NCI-H1105 treated with DMSO at 0.1 percent for 48 hours (cell line): ENCODE measurements at regions not wholly inside any gene's neighbourhood (a gene's known extent, or its start where the extent isn't known, plus 50 kb on each side); places are given as distances from the start of the nearest gene placed in this dataset.
A peak's percentile ranks its signal among the peaks of the same experiment; 100 is the strongest.
"Not testable (repeated sequence)": the region's sequence is repeated elsewhere in the genome, so short reads cannot be mapped to it uniquely, and the experiment has no call there.

Experiments used
- DNase-seq: peaks from one replicate; lab custom pipeline; 2025; lab: John Stamatoyannopoulos, UW

DNA sequence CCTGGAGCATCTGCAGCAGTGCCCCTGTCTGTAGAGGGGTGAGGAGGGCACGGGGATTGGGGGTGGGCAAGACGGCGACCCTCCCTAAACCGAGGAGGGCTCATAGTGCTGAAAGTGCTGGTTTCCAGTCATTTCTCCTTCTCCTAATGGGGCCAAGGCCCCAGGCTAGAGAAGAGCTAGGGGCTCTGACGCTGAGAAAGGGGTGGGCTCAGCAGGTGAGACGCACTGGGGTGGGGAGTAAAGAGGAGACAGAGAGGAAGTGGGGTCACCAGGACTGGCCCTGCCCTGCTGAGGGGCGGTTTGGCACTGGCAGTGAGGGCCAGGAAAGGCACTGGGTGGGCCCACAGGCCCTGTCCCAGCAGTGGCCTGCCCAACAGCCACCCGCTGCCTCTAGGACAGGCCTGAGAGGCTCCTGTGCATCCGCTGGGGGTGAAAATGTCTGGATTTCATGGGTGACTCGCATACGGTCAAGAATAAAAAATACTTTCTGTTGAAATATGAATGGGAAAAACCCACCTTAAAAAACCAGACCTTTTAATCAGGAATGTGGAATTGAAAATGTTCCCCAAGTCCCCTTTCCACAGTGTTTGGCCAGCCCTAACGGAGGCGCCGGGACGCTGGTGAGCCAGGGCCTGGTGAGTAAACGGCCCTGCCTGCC, 122.4 kb upstream of the SMURF2 start:
- no peak for DNase-seq

- no peak for DNase-seq
Observed at GRCh38 chr17:64783556-64784352, 121.6 kb upstream of the SMURF2 start.

DNA sequence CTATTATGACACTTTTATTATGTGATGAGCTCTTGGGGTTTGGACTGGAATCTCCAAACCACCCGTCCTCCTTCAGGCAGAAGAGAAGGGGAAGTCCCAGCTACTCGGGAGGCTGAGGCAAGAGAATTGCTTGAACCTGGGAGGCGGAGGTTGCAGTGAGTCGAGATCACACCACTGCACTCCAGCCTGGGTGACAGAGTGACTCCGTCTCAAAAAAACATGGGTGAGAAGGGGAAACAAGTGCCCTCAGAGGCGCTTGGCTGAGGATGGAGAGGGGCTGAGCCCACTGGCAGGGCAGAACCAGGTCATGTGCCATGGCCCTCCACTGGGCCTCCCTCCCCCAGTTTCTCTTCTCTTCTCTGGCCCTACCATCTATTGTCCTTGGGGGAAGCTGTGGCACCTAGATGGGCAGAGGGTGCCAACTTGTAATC, 120.9 kb upstream of the SMURF2 start:
- no peak for DNase-seq

DNA sequence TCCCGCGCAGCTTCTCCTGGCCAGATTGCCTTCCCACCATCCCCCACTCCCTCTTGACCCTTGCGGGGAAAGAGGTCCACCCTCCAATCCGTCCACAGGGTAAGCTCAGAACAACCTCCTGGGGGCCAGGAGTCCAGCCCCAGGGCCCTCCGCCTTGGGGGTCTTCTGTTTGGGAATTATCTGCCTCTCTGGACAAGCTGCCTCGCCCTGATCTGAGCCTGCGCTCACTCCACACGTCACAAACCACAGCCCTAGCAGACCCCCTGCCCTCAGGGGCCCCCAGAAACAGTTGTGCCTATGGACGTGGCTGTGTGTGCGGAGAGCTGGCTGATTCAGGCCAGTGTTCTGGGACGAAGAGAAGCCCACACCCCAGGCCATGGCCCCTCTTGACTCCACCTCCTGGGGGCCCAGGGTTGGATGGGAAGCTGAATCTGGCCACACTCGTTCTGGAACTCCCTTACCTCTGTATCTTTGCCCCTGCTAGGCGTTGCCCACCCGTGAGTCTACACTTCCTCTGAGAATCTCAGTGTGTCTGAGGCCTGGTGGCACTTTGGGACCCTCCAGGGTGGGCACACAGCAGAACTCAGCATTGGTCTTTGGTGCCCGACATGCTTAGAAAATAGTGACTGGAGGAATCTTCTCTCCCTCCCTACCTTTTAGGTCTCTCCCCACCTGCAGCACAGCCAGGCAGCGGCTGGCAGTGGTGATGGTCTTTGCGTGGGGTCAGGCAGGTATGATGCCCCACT, 119.9 kb upstream of the SMURF2 start:
- no peak for DNase-seq

GRCh38 chr17:64781014-64781756, 119.1 kb upstream of the SMURF2 start:
- DNase-seq: peak; percentile 2

DNA sequence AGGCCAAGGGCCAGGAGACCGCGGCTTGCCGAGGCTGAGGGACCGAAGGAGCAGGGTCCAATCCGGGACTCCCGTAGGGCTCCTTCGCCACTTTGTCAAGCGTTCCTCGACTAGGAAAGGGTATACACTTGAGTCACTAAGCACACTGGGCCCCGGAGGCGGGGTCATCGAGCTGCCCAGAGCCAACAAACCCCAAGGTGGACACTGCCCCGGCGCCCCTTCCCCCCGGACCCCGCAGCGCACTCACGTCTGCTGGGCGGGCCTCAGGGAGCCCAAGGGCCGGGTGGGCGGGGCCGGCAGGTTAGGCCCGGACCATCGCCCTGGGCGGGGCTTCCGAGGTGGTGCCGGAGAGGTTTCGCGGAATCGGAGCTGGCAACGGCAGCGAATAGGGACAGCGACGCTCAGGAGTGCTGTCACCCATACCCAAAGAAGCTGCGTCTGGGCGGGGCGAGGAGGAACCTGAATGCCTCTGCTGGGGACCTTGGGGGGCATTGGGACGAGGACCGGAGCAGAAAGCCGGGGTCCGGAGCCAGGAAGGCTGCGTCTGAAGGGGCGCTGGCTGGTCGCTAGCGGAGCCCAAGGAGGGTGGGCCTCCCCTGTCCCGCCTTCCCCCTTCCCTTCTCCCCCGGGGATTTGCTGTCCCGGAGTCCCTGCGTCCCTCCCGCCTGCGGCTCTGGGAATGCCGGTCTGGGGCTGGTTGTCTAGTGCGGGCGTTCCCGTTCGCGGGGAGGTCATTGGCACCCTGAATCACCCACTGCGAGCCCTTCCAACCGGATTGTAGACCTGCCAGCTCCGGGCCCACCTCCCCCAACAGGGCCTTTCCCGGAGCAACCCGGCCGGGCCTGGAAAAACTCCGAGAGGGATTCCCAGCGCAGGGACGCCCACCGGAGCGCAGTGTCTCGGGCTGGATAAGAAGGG, 118.2 kb upstream of the SMURF2 start:
- peak; percentile 57 for DNase-seq

GRCh38 chr17:64779376-64780095, 117.4 kb upstream of the SMURF2 start:
- no peak for DNase-seq

DNA sequence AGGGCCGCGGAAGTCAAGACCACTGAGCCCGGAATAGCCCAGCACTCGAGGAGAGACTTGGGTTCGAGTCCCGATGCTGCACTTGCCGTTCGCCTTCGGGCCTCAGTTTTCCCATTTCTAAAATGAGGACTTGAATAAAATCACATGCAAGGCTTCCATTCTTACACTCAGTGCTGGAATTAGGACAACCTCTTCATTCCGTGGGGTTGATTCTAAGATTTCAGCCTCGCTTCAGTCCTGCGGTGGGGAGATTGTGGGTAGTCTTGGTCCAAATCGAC, 116.9 kb upstream of the SMURF2 start:
- DNase-seq: not testable (repeated sequence)

DNA sequence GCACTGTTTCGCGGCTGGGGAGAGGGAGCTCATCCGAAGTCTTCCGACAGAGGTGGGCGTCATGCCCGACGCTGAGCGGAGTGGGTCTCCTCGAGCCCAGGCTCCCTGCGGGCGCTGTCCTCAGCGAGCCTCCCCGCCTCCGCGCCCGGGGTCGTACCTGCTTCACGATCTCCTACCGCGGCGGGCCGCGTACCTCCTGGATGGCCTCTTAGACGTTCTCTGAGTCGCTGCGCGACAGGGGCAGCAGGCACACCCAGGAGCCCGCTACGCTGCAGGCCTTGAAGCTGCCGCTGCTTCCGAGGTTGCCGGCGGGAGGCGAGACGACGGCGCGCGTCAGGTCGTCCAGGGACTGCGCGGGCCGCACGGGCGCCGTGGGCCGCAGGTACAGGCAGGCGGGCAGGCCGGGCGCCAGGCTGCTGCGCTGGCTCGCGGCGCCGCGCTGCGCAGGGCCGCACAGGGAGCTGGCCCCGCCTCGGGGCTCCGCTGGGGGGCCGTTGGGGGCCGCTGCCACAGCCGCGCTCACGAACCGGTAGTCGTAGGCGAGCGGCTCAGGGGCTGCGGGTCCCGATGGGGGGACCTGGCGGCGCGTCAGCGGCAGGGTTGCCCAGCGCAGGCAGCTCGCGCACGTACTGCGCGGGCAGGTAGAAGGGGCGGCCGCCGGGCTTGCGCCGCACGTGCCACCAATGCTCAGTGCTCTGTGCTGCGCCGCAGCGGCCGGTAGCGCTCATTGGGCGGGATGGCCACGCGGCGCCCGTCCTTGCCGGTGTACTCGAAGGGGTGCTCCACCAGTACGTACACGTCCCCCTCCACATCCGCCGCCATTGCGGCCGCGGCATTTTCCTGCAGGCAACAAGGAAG, 116.4 kb upstream of the SMURF2 start:
- peak; percentile 52 for DNase-seq

DNA sequence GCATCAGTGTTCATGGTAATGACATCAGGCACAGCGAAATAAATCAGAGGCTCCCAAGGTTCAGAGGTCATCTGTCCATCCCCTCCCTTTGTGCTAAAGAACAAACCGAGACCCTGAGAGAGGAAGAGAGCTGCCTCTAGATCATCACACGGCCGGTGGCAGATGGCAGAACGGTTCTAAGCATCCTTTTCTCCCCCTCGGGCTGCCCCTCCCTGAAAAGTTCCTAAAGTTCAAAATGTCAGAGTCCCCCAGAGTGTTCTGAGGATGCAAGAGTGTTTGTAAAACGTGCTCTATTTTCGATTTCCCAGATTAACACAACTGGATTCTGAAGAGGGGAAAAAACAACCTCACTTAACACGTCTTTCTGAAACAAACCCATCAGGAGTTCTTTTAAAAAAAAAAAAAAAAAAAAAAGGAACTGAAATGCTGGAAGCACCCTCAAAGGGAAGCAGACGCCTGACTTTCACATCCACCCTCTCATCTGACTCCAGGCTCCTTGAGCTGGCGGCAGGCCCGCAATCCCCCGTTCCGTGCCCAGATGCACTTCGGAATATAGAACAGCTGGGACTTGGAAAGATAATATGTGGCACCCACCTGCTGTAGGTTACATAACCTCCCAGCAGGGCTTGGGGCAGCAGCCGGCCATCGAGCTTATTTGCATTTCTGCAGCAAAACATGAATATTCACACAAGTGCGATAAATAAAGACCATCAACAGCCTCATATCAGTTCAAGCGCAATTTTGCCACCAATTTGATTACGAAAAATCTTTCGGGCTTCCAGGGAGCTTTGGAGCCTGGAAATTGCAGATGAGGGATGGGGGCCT, 115.5 kb upstream of the SMURF2 start:
- peak; percentile 62 for DNase-seq

GRCh38 chr17:64776720-64777414, 114.8 kb upstream of the SMURF2 start:
- peak; percentile 86 for DNase-seq

DNA sequence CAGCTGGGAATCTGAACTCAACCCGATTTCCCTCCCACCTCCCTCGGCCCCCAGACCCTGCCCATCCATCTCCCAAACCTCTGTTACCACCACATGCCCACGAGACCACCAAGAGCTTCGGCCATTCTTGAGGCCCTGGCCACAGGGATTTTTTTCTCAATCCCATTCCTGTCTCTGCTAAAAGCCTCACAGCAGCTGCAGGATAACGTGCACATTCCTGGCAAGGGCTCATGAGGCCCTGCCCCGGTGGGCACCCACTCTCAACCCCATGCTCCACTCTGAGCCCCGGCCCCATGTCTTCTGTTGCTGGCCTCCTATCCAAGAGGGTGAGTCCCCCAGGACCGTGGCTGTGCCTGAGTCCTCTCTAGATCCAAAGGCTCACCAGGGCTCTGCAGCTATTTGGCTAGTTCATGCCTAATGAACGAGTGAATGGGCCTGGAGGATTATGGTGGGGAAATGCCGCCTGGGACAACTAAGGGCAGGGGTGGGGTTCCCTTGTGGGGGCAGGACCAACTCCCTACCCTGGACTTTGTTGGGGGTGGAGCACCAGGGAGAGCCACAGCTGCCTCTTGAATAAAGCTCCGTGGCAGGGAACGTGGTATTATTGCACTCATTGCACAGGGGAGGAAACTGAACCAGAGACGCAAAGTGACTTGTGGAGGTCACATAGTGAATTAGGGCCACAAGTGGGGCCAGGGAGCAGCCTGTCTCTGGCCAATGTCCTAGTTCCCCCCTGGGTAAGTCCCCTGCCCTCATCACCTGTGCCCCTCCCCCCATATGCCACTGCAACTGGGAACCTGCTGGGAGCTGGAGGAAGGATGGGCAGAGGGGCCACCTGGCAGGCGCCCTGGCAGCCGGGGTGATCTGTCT, 113.8 kb upstream of the SMURF2 start:
- no peak for DNase-seq

DNA sequence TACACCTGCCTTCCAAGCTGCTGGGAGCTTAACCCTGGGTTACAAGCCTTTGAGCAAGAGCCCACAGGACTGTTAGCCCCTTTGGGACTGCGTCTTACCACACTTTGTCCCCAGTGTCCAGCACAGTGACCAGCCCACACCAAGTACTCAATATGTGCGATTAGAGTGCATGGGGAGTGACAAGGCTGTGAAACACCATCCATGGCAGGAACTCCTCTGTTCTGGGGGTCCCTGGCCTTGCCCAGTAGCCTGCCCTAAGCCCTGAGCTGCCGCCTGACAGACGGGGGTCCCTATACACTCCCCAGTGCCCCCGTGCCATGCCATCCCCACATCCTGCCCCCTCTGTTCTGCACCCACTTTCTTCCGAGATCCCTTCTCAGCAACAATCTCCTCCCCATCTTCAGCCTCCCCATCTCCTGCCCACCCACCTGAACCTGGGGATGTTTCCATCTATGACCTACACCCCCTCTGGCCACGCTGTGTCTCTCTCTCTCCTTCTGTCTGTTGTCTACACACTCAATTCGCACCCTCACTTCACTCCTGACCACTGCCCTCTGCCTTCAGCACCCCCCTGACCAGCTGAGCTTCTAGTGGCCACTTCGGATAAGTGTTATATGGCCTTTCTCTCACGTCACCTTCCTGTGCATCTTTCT, 112.9 kb upstream of the SMURF2 start:
- DNase-seq: no peak

- DNase-seq: peak; percentile 76
Observed at GRCh38 chr17:64773836-64774761, 112.0 kb upstream of the SMURF2 start.

- no peak for DNase-seq
Observed at GRCh38 chr17:64773386-64773835, 111.3 kb upstream of the SMURF2 start.
